Esophagus squamous epithelium (tissue), 4 donors: ENCODE measurements at regions not wholly inside any gene's neighbourhood (a gene's known extent, or its start where the extent isn't known, plus 50 kb on each side); places are given as distances from the start of the nearest gene placed in this dataset.

Source experiments
- CTCF ChIP-seq, 6 experiments: fragments of 450-650 bp in 4 of 6; fragments of 200-600 bp in 2 of 6; sonication (generic) in 2 of 6; IDR thresholded peaks; one replicate each; pipeline ENCODE4 v1.5.1; 2016 to 2019; ENCODE audit warnings: antibody characterized with exemption in 6 of 6, mild to moderate bottlenecking in 4 of 6, moderate library complexity in 4 of 6
- POLR2A ChIP-seq, 4 donors: fragments of 450-650 bp; IDR thresholded peaks; one replicate each; pipeline ENCODE4 v1.6.1; 2017; ENCODE audit warnings: antibody characterized with exemption in 4 of 4, mild to moderate bottlenecking in 4 of 4, moderate library complexity in 3 of 4

DNA sequence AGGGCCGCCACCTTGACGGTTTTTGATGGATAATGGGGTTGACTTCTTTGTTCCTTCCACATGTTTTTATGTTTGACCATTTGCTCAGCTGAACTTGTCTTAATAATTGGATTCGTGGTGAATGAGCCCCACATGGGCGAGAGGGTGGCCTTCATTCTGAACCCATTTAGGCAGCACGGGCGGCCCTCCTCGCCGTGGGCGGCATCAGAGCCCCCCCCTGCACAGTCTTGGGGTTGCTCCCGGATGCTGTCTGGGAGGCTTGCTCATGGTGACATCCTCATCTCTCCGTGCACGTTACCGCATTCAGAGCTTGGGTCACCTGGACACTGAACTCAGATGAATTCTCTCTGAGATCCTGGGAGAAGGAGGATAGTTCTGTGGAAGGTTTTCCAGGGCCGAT lies 172.3 kb upstream of the OSBPL11 start:
- TF ChIP-seq CTCF (IDR thresholded peaks at IDR 0.05): no peak
- TF ChIP-seq POLR2A (IDR thresholded peaks at IDR 0.05): no peak
